Retinal pigment epithelial cell (primary cell): ENCODE measurements at regions not wholly inside any gene's neighbourhood (a gene's known extent, or its start where the extent isn't known, plus 50 kb on each side); places are given as distances from the start of the nearest gene placed in this dataset.

ENCODE experiments used
- DNase-seq: peaks from one replicate; pipeline ENCODE4 v3.0.0-alpha.2; 2010; ENCODE audit warnings: low read depth
- H3K4me3 ChIP-seq: 2 replicates; pipeline ENCODE4 v1.5.1; 2011; ENCODE audit warnings: mild to moderate bottlenecking, low read length, control low read depth, moderate library complexity
- TF ChIP-seq, protein P1 (sequence below): conservative IDR thresholded peaks from 2 replicates; pipeline ENCODE4 v1.5.1; 2011; ENCODE audit warnings: low read depth, low read length, control low read depth, inconsistent platforms

DNA sequence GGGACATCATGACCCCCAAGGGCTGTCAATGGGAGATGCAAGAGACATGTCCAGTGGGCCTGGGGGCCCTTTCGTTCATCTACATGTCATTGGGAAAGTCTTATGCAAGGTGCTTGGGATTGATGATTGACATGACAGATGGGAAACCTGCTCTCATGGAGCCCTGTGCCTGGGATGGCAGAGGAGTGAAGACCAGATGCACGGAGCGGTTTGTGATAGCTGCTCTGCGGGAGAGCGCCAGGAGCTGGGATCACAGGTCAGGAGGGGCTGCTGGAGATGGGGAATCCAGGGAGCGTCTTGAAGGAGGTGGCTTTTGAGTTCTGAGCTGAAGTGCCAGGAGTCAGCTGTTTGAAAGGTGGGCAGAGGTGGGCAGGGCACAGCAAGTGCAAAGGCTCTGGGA is 104.3 kb downstream of the FGF18 start:
- no peak overlapping the region for H3K4me3 ChIP-seq
- DNase-seq = no peak
- TF ChIP-seq, protein P1, sequence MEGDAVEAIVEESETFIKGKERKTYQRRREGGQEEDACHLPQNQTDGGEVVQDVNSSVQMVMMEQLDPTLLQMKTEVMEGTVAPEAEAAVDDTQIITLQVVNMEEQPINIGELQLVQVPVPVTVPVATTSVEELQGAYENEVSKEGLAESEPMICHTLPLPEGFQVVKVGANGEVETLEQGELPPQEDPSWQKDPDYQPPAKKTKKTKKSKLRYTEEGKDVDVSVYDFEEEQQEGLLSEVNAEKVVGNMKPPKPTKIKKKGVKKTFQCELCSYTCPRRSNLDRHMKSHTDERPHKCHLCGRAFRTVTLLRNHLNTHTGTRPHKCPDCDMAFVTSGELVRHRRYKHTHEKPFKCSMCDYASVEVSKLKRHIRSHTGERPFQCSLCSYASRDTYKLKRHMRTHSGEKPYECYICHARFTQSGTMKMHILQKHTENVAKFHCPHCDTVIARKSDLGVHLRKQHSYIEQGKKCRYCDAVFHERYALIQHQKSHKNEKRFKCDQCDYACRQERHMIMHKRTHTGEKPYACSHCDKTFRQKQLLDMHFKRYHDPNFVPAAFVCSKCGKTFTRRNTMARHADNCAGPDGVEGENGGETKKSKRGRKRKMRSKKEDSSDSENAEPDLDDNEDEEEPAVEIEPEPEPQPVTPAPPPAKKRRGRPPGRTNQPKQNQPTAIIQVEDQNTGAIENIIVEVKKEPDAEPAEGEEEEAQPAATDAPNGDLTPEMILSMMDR = no peak

- TF ChIP-seq, protein P1 = no peak
- no peak for DNase-seq
- no peak overlapping the region for H3K4me3 ChIP-seq
These were observed 105.0 kb downstream of the FGF18 start for GRCh38 chr5:171524466-171524865.

- TF ChIP-seq, protein P1 = no peak
- no peak for DNase-seq
- H3K4me3 ChIP-seq = no peak overlapping the region
These were observed 105.6 kb downstream of the FGF18 start for GRCh38 chr5:171525085-171525484.

GRCh38 chr5:171528036-171528435 is 108.6 kb downstream of the FGF18 start:
- TF ChIP-seq, protein P1 = no peak
- no peak overlapping the region for H3K4me3 ChIP-seq
- no peak for DNase-seq

DNA sequence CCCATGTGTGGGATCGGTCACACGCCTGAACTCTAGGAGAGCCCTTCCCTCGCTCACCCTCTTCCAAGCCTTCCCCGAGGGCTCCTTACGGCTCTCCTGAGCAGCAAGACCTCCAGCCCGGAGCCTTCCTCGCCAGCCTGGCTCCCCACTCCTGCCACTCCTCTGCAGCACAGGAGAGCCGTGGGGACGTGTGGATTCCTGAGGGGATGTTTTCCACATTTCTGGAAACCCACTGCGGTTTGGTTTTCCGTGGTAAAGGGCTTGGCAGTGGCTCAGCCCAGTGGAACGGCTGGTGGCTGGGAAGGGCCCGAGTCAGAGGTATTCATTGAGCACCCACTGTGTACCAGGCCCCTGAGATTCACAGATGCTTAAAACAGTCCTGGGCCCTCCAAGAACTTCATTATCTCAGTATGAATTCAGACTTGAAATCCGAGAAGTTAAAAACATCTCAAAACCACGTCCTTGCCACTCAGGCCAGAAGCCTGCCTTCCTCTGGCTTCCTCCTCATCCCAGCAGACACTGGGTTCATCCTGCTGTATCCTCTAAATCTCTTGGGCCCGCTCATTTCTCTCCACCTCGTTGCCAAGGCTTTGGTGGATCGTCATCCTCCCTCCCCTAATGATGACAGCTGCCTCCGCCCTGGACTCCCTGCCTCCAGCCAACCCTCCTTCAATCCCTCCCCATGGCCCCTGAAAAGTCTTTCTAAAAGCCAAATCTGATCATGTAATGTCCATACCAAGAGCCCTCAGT is 109.6 kb downstream of the FGF18 start:
- TF ChIP-seq, protein P1 = no peak
- DNase-seq = no peak
- no peak overlapping the region for H3K4me3 ChIP-seq

GRCh38 chr5:171531638-171532037 is 112.2 kb downstream of the FGF18 start:
- no peak for DNase-seq
- no peak overlapping the region for H3K4me3 ChIP-seq
- TF ChIP-seq, protein P1 = no peak

DNA sequence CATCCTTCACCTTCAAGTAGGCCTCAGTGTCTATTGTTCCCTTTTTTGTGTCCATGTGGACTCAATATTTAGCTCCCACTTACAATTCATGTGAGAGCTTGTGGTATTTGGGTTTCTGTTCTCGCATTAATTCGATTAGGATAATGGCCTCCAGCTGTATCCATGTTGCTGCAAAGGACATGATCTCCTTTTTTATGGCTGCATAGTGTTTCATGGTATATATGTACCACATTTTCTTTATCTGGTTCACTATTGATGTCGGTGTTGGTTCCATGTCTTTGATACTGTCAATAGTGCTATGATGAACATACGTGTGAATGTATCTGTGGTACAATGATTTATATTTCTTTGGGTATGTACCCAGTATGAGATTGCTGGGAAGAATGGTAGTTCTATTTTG is 113.7 kb downstream of the FGF18 start:
- no peak for DNase-seq
- TF ChIP-seq, protein P1 = no peak
- no peak overlapping the region for H3K4me3 ChIP-seq
